ENCODE measurements at regions not wholly inside any gene's neighbourhood (a gene's known extent, or its start where the extent isn't known, plus 50 kb on each side); places are given as distances from the start of the nearest gene placed in this dataset.
A peak's percentile ranks its signal among the peaks of the same experiment; 100 is the strongest.

DNA sequence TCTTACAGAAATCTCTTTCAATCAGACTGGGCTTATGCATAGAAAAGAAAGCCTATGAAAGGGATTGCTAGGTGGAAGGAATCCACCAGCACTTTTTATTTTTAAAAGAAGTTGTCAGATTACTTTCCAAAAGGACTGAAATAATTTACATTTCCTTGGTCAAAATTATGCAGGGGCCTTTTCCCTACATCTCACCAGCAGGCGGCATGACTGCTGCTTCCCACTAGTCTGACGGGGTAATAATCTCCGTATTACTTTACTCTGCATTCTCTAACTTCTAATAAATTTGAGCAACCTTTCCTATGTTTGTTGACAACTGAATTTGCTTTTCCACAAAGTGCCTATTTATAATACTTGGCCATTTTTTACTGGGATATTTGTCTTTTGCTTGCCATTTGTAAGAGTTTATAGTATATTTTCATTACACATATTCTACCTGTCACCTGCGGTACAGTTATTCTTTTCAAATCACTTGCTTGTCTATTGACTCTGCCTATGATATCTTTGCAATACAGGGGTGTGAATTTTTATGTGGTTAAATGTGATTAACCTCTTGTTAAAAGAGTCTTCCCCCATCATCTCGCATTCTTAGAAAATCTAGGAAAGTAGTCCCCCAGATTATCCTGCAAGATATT lies 51.9 kb upstream of the USP47 start:
- H3K27me3 ChIP-seq (ENCODE audit: control insufficient read depth, insufficient read depth, low read length): peaks cover 8% of the 10 kb centered on the region
- H3K36me3 ChIP-seq (ENCODE audit: control insufficient read depth, insufficient read depth, low read length): no peaks in the 10 kb centered on the region
- no peak overlapping the region for H3K4me3 ChIP-seq (ENCODE audit: low read length)
- DNase-seq: no peak
- no peaks in the 10 kb centered on the region for H3K9me3 ChIP-seq (ENCODE audit: control insufficient read depth, low read depth, low read length)
- WGBS (ENCODE audit: insufficient coverage, low lambda C conversion rate): 100% methylated on average over 2 of the region's 5 CpGs
- no peaks in the 10 kb centered on the region for H3K4me1 ChIP-seq (ENCODE audit: control insufficient read depth, insufficient read depth, low read length)
- H3K27ac ChIP-seq (ENCODE audit: low read length): no peak overlapping the region

DNA sequence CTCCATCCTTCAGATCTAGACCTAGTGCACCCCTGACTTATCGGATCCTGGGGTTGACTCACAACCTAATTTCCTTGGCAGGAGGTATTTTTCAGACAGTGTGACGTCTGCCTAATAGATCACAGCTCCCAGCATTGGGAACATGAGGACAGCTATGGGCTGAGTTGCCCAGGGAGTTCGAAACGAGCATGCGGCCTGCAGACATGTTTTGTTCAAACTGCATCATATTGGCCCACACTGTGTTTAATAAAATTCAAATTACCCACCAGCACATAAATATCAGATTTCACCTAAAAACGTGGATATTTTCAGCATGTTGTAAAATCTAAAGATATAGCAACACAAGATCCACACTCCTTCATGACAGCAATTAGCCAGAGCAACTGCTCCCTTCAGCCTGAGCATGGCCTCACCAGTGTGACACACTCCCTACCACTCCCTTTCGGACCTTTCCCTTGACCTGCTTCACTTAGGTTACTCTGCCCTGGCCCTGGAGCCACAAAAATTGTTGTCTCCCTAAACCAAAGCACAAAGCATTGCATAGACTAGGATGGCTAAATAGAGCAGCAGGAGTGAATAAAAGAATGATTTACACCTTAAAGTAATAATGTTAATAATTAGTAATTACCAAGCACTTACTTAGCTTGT lies 53.6 kb upstream of the USP47 start:
- no peaks in the 10 kb centered on the region for H3K4me1 ChIP-seq (ENCODE audit: control insufficient read depth, insufficient read depth, low read length)
- no peak overlapping the region for H3K27ac ChIP-seq (ENCODE audit: low read length)
- peaks cover 5% of the 10 kb centered on the region for H3K27me3 ChIP-seq (ENCODE audit: control insufficient read depth, insufficient read depth, low read length)
- H3K9me3 ChIP-seq (ENCODE audit: control insufficient read depth, low read depth, low read length): no peaks in the 10 kb centered on the region
- DNase-seq: no peak
- H3K4me3 ChIP-seq (ENCODE audit: low read length): no peak overlapping the region
- no peaks in the 10 kb centered on the region for H3K36me3 ChIP-seq (ENCODE audit: control insufficient read depth, insufficient read depth, low read length)
- WGBS (ENCODE audit: insufficient coverage, low lambda C conversion rate): no CpG with 5 or more reads among the region's 7 CpGs

DNA sequence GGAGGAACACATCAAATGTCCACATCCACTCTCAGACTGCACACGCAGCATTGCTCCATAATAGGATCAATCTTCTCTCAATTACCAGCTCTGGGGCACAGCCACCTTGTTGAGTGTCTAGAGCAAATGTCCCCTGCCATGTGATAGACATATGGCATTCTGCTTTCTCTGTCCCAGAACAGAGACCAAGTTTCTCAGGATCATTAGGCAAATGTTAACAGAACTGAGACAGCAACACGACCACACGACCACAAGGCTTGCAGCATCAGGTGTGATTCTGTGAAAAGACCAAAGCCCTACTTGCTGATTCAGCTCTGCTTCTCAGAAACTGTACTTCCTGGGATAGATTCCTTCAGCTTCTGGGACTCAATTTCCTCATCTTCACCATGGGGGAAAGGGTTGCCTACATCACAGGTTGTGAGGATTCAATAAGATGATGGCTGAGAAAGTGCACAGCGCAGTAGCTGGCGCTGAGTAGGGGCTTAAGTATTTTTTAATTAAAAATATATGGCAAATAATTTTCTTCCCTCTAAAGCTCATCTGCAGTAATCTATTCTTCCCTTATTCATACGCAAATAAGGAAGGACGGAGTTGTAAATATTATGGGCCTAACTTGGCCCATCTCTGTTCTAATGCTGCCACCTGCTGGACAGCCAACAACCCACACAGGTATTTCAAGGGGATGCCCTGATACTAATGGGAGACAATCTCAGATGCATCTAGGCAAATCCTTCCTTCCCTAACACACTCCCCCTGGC lies 54.3 kb upstream of the USP47 start:
- no peaks in the 10 kb centered on the region for H3K4me1 ChIP-seq (ENCODE audit: control insufficient read depth, insufficient read depth, low read length)
- no CpG with 5 or more reads among the region's 7 CpGs for WGBS (ENCODE audit: insufficient coverage, low lambda C conversion rate)

DNA sequence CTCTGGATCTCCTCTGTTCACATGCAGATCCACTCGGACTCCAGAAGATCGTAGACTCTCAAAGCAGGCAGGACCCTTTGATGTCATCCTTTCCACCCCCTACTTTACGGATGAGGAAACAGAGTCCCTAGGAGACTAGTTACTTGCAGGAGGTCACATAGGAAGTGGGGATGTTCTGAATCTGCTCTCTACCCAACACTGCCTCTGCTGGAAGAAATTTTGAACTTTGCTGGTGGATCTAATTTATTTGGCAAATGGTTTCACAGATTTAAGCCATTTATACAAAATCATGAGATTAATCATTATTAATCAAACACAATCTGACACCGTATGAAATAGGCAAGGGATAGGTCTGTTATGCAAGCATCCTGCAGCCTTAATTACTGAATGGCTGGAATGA lies 55.0 kb upstream of the USP47 start:
- no peak overlapping the region for H3K27ac ChIP-seq (ENCODE audit: low read length)
- no peaks in the 10 kb centered on the region for H3K9me3 ChIP-seq (ENCODE audit: control insufficient read depth, low read depth, low read length)
- H3K36me3 ChIP-seq (ENCODE audit: control insufficient read depth, insufficient read depth, low read length): no peaks in the 10 kb centered on the region
- no peaks in the 10 kb centered on the region for H3K4me1 ChIP-seq (ENCODE audit: control insufficient read depth, insufficient read depth, low read length)
- WGBS (ENCODE audit: insufficient coverage, low lambda C conversion rate): no CpG with 5 or more reads among the region's 4 CpGs
- peaks cover 2% of the 10 kb centered on the region for H3K27me3 ChIP-seq (ENCODE audit: control insufficient read depth, insufficient read depth, low read length)
- H3K4me3 ChIP-seq (ENCODE audit: low read length): no peak overlapping the region
- no peak for DNase-seq

More for the DNA sequence above, 54.3 kb upstream of the USP47 start:
- H3K9me3 ChIP-seq (ENCODE audit: control insufficient read depth, low read depth, low read length): no peaks in the 10 kb centered on the region
- H3K4me3 ChIP-seq (ENCODE audit: low read length): no peak overlapping the region
- no peak overlapping the region for H3K27ac ChIP-seq (ENCODE audit: low read length)
- no peaks in the 10 kb centered on the region for H3K36me3 ChIP-seq (ENCODE audit: control insufficient read depth, insufficient read depth, low read length)
- peaks cover 2% of the 10 kb centered on the region for H3K27me3 ChIP-seq (ENCODE audit: control insufficient read depth, insufficient read depth, low read length)
- peak; percentile 58 to 61 for DNase-seq

DNA sequence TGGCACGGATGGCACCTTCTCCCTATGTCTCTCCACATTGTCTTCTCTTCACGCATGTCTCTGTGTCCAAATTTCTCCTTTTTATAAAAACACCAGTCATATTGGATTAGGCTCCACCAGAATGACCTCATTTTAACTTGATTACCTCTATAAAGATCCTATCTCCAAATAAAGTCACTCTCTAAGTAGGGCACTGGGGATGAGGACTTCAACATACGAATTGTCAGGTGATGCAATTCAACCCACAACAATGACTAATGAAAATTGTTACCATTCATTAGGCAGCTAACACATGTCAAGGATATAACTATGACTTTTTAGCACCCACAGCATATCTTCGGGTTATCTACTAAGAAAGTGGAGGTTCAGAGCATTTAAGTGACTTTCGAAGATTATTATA lies 55.5 kb upstream of the USP47 start:
- Histone ChIP-seq H3K27me3 (ENCODE audit: control insufficient read depth, insufficient read depth, low read length) (peaks cover 7% of the 10 kb centered on the region), H3K4me3 (ENCODE audit: low read length) (no peak overlapping the region), H3K36me3 (ENCODE audit: control insufficient read depth, insufficient read depth, low read length) (no peaks in the 10 kb centered on the region), H3K4me1 (ENCODE audit: control insufficient read depth, insufficient read depth, low read length) (no peaks in the 10 kb centered on the region), H3K9me3 (ENCODE audit: control insufficient read depth, low read depth, low read length) (no peaks in the 10 kb centered on the region), H3K27ac (ENCODE audit: low read length) (no peak overlapping the region)
- WGBS (ENCODE audit: insufficient coverage, low lambda C conversion rate): 78% methylated on average over 3 of the region's 5 CpGs
- DNase-seq: no peak

DNA sequence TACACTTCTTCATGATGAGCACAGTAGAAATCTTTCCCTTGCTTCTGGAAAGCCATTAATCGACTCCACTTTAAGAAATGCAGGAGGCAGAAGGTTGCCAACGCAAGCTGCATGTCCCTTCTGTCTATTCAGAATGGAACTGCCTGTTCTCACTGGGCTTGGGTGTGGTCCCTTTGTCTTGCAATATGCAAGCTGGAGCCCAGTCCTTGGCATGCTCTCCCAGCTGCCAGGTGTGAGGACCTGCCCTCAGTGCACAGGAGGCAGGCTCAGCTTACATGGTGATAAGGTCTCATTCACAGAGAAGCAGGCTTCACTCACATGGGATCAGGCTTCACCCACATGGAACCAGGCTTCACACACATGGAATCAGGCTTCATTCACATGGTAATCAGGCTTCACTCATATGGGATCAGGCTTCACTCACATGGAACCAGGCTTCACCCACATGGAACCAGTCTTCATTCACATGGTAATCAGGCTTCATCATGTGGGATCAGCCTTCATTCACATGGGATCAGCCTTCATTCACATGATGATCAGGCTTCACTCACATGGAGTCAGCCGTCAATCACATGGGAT lies 59.2 kb upstream of the USP47 start:
- Histone ChIP-seq H3K9me3 (ENCODE audit: control insufficient read depth, low read depth, low read length) (no peaks in the 10 kb centered on the region), H3K4me3 (ENCODE audit: low read length) (no peak overlapping the region), H3K27ac (ENCODE audit: low read length) (no peak overlapping the region), H3K36me3 (ENCODE audit: control insufficient read depth, insufficient read depth, low read length) (no peaks in the 10 kb centered on the region), H3K4me1 (ENCODE audit: control insufficient read depth, insufficient read depth, low read length) (no peaks in the 10 kb centered on the region), H3K27me3 (ENCODE audit: control insufficient read depth, insufficient read depth, low read length) (peaks cover 17% of the 10 kb centered on the region)
- no CpG with 5 or more reads among the region's 3 CpGs for WGBS (ENCODE audit: insufficient coverage, low lambda C conversion rate)
- DNase-seq: no peak

DNA sequence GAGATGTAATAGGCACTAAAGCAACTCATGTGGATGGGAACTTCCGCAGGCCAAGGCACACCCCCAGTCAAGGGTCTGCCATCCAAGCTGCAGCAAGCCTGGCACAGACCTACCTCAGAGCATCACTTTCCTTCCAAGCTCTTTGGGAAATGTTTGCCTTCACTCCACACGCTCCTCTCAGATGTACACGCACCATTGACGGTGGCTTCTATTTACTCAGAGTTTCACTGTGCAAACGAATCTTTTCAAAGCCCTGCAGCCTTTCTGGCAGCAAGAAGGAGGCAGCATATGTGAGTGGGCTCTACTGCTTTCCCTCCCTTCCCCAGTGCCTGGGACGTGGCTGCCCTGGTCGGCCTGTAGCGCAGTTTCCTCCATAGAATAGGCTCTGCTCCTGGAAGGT lies 60.9 kb upstream of the USP47 start:
- WGBS (ENCODE audit: insufficient coverage, low lambda C conversion rate): no CpG with 5 or more reads among the region's 8 CpGs

DNA sequence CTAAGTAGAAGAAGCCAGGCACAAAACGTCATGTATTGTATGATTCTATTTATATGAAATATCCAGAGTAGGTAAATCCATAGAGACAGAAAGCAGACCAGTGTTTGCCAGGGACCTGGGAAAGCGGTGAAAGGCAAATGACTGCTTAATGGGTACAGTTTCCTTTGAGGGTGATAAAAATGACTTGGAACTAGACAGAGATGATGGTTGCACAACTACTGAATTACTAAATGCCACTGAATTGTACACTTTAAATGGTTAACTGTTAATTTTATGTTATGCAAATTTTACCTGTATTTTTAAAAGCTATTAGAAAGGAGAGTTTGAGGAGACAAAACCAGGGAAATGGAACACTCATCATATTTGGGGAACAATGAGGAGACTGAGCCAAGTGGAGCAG lies 61.8 kb upstream of the USP47 start:
- no peak for DNase-seq
- no peaks in the 10 kb centered on the region for H3K4me1 ChIP-seq (ENCODE audit: control insufficient read depth, insufficient read depth, low read length)
- H3K36me3 ChIP-seq (ENCODE audit: control insufficient read depth, insufficient read depth, low read length): no peaks in the 10 kb centered on the region
- WGBS (ENCODE audit: insufficient coverage, low lambda C conversion rate): no CpG with 5 or more reads among the region's 2 CpGs
- H3K27me3 ChIP-seq (ENCODE audit: control insufficient read depth, insufficient read depth, low read length): peaks cover 21% of the 10 kb centered on the region
- H3K9me3 ChIP-seq (ENCODE audit: control insufficient read depth, low read depth, low read length): no peaks in the 10 kb centered on the region
- H3K4me3 ChIP-seq (ENCODE audit: low read length): no peak overlapping the region
- H3K27ac ChIP-seq (ENCODE audit: low read length): no peak overlapping the region

More for the DNA sequence above, 60.9 kb upstream of the USP47 start:
- no peak overlapping the region for H3K4me3 ChIP-seq (ENCODE audit: low read length)
- H3K4me1 ChIP-seq (ENCODE audit: control insufficient read depth, insufficient read depth, low read length): no peaks in the 10 kb centered on the region
- H3K27ac ChIP-seq (ENCODE audit: low read length): no peak overlapping the region
- no peak for DNase-seq
- H3K9me3 ChIP-seq (ENCODE audit: control insufficient read depth, low read depth, low read length): no peaks in the 10 kb centered on the region
- H3K27me3 ChIP-seq (ENCODE audit: control insufficient read depth, insufficient read depth, low read length): peaks cover 15% of the 10 kb centered on the region
- no peaks in the 10 kb centered on the region for H3K36me3 ChIP-seq (ENCODE audit: control insufficient read depth, insufficient read depth, low read length)

DNA sequence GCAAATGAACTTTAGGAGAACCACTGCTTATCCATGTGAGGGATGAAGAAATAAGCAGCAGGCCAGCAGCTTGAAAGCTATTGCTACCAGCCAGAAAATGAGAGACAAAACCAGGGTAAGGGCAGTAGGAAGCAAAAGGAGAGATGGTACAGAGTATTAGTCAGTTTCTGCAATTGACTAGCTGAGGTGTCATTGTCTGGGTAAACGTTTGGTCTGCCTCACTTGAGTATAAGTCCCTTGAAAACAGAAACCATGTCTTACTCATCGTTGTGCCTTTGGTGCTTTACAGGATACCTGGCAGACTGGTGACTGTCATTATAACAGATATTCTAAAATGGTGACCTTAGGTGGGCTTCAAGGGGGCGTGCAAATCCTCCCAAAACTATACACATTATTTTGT lies 63.9 kb upstream of the USP47 start:
- peaks cover 21% of the 10 kb centered on the region for H3K27me3 ChIP-seq (ENCODE audit: control insufficient read depth, insufficient read depth, low read length)
- DNase-seq: no peak
- H3K9me3 ChIP-seq (ENCODE audit: control insufficient read depth, low read depth, low read length): no peaks in the 10 kb centered on the region
- H3K4me3 ChIP-seq (ENCODE audit: low read length): no peak overlapping the region
- no peaks in the 10 kb centered on the region for H3K36me3 ChIP-seq (ENCODE audit: control insufficient read depth, insufficient read depth, low read length)
- H3K4me1 ChIP-seq (ENCODE audit: control insufficient read depth, insufficient read depth, low read length): no peaks in the 10 kb centered on the region
- H3K27ac ChIP-seq (ENCODE audit: low read length): no peak overlapping the region
- WGBS (ENCODE audit: insufficient coverage, low lambda C conversion rate): 67% methylated on average over 1 of the region's 3 CpGs

DNA sequence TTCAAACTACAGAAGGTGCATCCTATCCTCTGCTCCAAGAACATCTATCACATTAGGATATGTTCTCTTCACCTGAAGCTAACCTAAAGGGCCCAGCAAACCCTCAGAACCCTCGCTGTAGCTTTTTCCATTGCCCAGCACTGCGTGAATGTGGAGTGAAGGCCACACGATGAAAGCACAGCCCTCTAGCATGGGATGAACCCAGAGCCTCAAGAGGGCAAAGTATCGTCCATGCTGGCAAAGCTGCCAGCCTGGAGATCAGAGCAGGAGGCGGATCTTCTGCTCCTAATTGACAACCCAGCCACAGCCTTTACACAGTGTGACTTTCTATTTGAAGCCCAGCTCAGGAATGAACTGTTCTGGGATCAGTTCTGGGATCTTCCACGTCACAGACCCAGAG lies 65.1 kb upstream of the USP47 start:
- H3K4me1 ChIP-seq (ENCODE audit: control insufficient read depth, insufficient read depth, low read length): no peaks in the 10 kb centered on the region
- no CpG with 5 or more reads among the region's 6 CpGs for WGBS (ENCODE audit: insufficient coverage, low lambda C conversion rate)

More for the DNA sequence above, 65.1 kb upstream of the USP47 start:
- H3K27ac ChIP-seq (ENCODE audit: low read length): no peak overlapping the region
- no peak overlapping the region for H3K4me3 ChIP-seq (ENCODE audit: low read length)
- no peaks in the 10 kb centered on the region for H3K36me3 ChIP-seq (ENCODE audit: control insufficient read depth, insufficient read depth, low read length)
- DNase-seq: no peak
- peaks cover 21% of the 10 kb centered on the region for H3K27me3 ChIP-seq (ENCODE audit: control insufficient read depth, insufficient read depth, low read length)
- H3K9me3 ChIP-seq (ENCODE audit: control insufficient read depth, low read depth, low read length): no peaks in the 10 kb centered on the region
